CD4-positive, alpha-beta T cell treated with Interferon gamma for 1 hour (primary cell): ENCODE measurements at regions not wholly inside any gene's neighbourhood (a gene's known extent, or its start where the extent isn't known, plus 50 kb on each side); places are given as distances from the start of the nearest gene placed in this dataset.

ENCODE experiments used
- DNase-seq: peaks from one replicate; pipeline ENCODE4 v3.0.0-alpha.2; 2020

DNA sequence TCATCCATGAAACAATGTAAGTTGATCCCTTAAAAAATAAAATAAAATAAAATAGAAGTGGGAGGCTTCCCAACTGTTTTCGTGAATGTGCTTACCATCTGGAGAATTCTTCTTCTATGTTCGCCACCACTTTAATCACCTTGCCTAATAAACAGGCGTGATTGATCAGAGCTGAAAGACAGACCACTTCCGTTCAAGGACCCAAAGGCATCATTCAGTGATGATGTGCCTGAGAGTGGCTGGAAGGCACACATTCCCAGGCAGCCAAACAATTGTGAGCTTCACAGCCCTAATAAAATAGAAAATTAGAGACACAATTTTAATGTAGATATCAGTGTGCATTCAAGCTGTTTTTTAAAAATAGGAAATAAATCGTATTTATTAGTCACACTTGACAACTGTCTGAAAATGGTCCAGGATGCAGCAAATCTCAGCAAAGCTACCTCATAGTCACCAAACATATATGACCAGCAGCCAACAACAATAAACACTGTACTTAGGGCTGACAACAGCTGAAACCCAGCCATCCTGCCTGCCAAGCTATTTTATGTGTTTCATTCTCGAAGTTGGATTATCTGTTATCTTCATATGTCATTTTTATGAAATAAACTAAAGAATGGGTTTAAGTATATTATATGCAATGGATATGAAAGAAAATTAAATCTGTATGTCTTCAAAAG, 163.2 kb upstream of the FAM9B start:
- DNase-seq, result no peak

DNA sequence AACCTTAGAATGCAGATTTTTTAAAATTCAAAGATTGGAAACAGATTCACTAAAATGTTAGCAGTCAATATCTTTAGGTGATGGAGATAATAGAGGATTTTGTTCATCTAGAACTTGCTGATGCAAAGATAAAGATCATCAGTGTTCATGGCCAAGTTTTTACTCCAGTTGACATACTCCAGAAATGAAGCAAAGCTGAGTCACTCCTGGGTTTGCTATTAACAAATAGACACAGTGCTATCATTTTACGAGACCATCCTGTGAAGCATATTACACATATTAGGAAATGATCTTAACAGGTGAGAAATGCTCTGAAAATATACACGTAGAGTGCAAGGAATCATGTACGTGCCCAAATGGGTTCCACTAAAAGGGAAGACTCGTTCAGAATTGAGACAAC, 170.6 kb upstream of the FAM9B start:
- no peak for DNase-seq

DNA sequence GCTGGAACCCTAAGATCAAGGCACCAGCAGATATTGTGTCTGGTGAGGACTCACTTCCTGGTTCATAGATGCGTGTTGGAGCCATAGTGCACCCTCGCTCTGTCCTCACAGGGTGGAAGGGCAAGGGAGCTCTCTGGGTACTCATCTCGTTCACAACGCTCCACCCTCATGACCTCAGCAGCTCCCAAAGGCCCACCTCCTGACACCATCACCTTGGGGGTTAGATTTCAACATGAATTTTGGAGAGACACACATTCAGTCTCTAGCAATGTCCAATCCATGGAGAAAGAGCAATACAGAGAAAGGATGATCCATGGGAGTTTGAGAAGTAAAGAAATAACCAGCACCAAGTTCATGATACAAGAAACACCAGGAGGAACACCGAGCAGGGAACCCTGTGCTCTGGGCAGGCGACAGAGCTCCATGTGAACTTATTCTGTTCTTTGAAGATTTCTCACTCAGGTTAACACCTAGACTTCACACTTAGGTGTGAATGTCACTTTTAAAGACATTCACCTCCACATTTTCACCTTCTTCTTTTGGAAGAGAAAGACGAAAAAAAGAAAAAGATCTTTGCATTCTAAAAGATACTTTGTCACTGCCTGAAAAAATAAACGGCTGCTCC, 171.8 kb upstream of the FAM9B start:
- no peak for DNase-seq

DNA sequence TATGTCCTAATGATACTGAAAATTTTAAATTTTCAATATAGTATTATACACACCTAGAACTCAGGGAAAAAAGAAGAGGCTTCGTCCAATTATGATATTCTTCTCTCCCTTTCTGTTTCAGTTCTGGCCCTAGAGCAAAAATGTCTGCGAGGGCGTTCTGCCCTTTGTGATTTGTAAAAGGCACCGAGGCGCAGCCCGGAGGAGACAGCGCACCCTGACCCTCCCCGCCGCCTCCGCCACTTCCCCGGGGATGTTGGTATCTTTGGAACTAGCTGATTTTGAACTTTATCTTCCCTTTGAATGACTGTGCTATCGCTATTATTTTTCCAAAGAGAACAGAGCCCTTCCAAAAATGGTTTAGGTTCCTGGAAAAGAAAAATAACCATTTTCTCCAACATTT, 173.2 kb upstream of the FAM9B start:
- no peak for DNase-seq

DNA sequence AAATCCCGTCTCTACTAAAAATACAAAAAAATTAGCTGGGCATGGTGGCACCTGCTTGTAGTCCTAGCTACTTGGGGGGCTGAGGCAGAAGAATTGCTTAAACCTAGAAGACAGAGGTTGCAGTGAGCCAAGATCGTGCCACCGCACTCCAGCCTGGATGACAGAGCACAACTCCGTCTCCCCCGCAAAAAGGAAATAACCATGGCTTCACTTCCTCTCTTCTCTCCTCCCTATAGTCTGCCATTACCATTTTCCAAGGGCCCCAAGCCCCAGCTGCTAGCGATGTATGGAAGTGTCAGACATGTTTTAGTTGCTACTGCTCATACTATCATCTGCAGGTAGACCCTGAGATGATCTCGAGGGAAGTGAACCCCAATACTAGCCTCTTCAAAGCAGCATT, 177.3 kb upstream of the FAM9B start:
- no peak for DNase-seq

DNA sequence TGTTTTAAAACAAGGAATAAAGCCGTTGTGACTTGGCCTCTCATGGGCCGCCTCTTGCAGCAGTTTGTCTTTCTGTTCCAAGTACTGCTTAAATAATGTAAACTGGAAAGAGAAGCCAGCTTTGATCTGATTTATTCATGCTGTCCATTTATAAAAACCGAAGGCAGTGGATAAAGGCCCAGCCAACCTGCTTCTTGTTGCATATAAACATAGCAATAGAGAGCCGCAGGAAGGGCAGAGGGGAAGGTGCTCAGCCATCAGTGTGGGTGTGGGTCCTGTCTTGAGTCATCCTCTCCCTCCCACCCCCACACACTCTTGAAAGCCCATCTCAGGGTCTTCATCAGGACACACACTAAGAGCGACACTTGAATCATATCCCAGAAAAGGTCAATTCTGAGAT, 187.9 kb upstream of the FAM9B start:
- no peak for DNase-seq

DNA sequence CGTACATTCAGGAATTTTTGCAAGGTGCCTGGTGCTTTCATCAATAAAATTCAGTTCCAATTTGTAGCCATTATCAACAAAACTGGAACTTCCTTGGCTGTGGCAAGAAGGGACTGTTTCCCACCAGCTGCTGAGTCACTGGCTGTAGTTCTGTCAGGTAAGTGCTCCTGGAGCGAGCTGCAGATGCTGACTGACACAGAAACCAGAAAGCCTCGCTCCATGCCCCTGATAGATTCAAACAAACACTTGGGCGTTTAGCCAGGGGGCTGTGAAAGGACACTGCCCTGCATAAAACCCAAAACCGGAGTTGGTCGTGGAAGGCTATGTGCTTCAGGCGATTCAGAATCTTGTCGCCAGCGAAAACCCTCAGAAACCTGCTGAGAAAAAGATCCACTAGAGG, 188.4 kb upstream of the FAM9B start:
- DNase-seq, result no peak

DNA sequence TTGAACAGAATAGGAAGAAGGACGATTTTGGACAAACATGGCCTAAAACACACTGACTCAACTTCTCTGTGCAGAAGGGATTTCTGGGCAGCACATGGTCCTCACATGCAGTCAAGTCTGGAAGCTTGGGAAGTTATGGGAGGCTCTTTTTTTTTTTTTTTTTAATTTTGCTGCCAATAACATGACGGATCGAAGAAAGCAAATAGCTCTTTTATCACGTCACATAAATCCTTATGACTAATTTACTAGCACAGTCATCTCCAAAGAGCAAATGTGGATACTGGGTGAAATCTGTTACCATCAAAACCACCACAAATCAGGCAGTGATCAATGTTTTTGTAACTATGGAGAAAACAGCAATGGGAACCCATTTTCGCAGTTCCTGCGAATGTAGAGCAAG, 193.3 kb upstream of the FAM9B start:
- DNase-seq, result no peak

DNA sequence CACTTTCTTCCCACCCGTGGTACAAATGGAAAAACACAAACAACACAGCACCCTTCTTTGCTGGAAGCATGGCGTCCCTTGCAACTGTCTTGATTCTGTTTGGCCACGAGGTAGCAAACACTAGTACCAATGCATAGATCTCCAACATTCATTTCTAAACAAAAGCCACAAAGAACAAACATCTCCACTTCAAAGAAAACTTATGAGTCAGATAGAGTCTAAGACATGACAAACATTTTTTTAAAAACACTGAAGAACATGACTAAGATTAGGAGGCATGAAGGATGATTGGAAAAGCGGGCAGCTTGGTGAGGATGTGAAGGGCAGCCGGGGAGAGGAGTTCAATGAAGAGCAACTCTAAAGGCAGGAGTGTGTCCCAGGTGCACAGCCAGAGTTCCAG, 197.6 kb upstream of the FAM9B start:
- DNase-seq, result no peak

DNA sequence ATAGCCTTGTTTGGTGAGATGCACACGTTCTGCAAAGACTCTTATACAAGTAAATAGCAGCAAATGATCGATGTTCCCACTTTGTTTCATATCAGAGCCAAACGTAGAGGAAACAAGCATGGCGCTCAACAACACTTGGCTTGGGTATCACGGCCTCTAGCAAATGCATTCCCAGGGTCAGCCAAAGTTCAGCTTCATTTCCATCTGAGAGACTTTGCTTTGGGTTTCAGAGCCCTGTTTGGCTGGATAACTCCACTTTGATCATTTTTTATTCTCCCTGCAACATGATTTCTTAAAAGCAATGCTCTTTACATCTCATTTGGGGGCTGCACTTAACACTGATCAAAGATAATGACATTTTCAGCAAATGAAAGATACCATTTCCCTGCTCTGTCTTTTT, 199.2 kb upstream of the FAM9B start:
- no peak for DNase-seq

DNA sequence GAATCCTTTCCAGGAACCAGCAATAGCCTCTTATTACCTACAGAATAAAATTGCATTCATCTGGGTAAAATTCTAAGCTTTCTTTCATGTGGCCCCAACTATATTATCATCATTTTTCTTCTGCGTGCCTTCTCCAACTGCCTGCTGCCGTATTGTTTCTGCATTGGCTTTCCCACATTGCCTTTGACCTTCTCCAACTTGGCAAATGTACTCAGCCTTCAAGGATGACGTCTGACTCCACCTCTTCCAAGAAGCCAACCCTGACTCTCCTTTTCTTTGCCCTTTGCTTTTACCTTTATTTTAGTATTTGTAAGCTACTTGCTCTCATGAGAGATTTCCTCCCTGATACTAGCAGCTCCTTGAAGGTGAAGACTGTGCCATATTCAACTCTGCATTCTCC, 200.4 kb upstream of the FAM9B start:
- DNase-seq, result no peak

DNA sequence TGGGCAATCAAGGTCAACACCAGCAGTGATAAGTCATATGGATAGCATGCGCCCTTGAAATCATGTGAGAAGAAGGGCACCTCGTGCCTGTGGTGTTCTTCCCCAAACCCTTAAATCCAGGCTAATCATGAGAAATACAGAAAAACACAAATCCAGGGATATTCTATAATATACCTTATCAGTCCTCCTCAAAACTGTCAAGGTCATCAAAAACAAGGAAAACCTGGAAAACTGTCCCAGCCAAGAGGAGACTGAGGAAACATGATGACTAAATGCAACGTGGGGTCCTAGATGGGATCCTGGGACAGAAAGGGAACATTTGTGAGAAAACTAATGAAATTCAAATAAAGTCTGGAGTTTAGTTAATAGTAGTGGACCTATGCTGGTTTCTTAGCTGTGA, 201.8 kb upstream of the FAM9B start:
- DNase-seq, result no peak

DNA sequence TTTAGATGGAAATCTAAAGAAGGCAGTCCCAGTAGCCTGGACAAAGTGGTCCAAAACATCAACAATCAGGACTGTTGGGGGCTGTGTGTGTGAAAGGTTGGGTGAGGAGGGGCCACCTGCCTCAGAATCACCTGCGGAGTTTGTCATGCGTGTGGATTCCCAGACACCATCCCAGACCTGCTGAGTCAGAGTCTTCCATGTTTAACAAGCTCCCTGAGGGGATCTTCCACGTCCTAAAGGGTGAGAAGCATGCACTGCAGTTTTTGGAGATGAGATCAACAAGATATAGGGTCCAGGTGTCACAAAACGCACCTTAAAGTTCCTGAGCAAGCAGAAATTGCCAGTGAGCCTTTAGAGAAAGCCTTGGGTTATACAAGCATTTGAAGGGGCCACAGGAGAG, 207.0 kb upstream of the FAM9B start:
- DNase-seq, result no peak

DNA sequence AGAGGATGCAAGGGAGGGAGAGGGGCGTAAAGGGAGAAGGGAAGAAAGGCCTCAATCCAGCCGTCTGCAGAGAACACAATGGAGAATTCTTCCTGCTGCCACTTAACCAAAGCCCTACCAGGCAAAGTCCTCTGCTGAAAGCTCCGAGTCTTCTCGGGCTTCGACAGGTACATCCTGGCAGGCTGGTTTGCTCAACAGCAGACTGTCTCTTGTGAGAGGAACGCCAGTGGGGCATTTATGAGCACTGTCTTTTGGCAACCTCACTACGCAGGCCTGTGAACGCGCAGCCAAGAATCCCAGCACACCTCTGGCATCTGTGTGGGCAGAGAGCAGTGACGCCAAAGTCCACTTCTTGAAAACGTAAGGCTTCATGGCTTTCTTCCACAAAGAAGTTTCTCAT, 207.5 kb upstream of the FAM9B start:
- no peak for DNase-seq

DNA sequence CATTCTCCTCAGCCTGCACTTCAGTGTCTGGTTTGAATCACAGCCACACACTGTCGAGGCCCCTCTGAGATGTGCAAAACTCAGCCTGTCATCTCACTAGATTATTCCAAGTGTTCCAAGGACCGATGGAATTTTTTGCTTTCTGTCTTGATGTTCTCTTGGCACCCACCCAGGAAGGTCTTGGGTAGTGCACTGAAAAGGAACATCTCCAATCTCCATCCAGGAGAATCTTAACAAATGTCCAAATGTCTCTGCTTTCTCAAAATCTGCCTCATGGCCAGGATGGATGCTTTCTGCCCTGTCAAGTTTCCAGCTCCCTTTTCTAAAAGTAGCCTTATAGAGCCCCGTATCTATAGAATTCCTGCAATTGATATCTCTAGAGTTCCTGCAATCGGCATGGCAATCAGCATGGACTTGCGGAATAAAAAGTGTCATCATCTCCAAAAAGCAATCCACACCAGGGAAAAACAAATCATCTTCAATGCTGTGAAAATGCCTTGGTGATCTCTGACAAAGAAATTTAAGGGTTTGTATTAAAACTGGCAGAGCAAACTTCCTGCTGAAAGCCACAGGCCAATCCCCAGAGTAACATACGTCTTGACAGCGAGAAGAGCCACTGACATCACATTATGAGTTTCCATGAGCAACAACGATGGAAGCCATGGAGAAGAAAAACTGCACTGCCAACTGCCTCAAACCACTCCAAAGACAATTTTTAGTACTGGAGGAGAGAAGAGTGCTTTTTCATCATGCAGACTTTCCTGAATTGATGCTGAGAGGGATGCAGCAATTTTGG, 215.3 kb upstream of the FAM9B start:
- no peak for DNase-seq

DNA sequence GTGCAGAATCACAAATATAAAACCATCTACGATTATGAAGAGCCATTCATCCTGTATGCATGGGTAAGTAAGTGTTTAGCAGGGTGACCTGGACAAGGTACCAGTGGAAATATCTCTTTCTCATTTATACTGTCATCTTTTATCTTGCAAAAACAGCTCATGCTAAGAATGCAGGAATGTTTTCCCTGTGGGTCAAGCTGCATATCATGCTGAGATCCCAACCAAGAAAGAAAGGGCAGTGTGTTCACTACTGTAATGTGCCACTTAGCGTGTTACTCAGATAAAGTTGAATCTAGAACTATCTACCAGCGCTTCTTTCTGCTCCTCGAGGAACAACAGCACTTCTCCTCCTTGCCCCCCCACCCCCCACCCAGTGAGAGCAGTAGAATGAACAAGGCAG, 212.7 kb upstream of the TBL1X start:
- no peak for DNase-seq

DNA sequence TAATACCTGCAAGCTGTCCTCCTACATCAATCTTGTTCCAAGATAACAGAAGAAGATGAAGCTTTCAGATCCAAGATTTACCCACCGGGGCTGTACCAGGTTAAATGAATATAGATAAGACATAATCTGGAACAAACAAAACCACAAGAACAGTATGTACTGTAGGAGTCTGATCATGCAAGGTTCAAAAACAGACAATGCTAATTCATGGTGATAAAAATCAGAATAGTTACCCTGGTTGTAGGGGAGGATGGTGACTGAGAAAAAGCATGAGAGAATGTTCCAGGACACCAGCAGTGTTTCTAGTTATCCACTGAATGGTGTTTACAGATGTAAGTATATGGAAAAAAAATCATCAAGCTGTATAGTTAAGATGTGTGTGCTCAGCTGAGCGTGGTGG, 211.6 kb upstream of the TBL1X start:
- DNase-seq, result no peak

DNA sequence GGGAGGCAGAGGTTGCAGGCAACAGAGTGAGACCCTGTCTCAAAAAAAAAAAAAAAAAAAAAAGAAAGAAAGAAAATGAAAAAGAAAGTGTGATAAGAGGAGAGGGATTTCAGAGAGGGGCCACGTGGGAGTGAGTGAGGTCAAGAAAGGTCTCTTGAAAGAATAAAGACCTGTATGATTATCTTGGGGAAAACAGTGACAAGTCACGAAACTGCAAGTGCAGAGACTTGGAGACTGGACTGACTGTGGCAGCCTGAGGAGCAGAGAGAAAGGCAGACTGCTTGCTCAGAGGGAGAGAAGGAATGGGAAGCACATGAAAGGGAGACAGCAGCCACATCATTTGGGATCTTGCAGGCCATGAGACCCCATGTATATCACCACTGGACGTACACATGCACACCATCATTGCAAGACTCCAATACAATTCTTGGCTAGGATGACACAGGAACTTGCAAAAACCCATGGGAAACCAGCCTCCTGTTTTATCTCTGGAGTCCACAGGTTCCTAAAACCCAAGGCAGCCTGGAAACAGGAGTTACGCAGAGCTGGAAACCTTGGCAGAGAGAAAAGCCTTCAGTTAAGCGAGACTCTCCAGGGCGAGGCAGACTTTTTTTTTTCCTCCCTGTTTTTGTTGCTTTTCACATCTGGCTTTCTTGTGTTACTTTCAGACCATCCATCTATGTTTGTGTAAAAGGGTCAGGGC, 207.0 kb upstream of the TBL1X start:
- no peak for DNase-seq

DNA sequence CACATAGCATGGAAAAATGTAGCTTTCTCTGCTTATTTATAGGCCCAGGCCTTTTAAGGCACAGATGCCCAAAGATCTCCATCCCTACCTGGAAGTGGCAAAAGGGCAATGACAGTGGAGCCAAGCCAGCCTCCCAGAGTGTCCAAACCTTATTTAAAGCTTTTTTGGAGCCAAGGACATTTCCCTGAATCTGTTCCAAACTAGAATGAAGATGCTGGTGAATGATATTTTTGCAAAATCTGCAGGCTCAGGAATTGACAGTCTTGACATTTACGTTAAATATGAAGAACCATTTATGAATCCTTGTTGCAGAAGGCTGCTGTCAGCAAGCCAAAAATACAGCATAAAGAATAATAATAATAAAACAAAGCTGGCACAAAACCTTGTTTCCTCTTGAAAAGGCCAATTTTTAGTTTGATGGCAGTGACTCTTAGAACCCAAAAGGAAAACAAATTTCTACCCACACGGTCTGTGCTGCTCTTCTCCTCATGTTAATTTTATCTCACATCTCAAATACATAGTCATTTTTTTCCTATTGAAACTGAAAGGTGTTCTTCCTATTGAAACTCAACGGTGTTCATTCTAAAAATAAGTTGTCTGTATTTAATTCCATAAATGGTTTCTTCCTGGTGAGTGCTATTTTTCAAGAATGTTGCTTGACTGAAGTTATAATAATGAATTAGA, 206.3 kb upstream of the TBL1X start:
- DNase-seq, result no peak

DNA sequence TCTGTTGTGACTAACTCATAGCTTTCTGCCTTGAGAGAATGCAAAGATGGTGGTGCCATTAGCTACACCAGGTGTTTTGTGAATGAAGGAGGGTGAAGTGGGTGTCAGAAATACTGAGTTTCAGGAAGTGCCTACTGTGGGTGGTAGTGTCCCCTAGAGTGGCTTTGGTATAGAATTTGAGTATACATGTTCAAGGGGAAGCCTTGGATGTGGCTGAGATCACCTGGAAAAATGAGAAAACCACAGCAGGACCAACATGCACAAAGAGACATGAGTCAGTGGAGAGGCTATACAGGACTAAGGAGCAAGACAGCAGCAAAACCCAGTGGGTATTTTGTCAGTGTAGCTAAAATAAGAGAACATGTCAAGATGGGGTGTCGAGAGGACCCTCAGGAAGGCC, 204.3 kb upstream of the TBL1X start:
- DNase-seq, result no peak

DNA sequence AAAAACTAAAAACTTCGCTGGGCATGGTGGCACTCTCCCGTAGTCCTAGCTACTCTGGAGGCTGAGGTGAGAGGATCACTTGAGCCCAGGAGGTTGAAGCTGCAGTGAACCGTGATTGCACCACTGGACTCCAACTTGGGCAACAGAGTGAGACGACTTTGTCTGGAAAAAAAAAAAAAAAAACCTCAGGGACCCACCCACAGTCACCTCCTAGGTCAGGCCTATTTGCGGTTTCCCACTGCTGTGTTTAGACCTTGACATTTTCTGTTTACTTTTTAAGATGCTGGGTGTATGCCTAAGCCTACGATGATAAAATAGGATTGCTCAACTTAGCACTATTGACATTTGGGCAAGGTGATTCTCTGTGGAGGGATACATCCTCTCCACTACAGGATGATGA, 197.4 kb upstream of the TBL1X start:
- DNase-seq, result no peak

DNA sequence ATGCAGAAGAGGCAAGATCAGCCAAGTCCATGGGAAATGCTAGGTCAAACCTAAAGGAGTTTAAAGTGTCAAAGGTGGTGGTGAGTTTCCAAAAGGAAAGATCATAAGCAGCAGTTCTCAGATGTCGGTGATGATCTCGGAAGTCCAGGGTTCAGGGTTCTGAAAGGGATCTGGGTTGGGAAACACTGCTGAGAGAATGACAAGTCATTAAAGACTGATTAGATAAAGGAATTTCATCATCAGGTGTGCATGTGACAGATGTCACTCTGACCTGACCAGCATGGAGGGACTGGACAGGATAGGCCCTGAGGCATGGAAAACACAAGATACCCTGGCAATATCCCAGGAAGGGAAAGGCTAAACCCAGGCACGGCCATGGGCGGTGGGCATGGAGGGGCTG, 195.7 kb upstream of the TBL1X start:
- DNase-seq, result no peak
